B cell (primary cell): ENCODE measurements at regions not wholly inside any gene's neighbourhood (a gene's known extent, or its start where the extent isn't known, plus 50 kb on each side); places are given as distances from the start of the nearest gene placed in this dataset.
A peak's percentile ranks its signal among the peaks of the same experiment; 100 is the strongest.

Experiments
- ATAC-seq: fragments of 200-7000 bp; cut with Tn5 transposase; one replicate; pipeline ENCODE4 v1.10.0; 2021; ENCODE audit warnings: low read depth, mild to moderate bottlenecking, moderate number of reproducible peaks, moderate library complexity
- CTCF ChIA-PET: fragments of 350-600 bp; sonication (Branson Sonifier 250); formaldehyde crosslinking; loops from one replicate; lab custom pipeline; 2021; ENCODE audit warnings: antibody characterized with exemption, inconsistent platforms; lab: Charles Lee
- POLR2A ChIA-PET: fragments of 350-600 bp; sonication (Branson Sonifier 250); formaldehyde crosslinking; loops from one replicate; lab custom pipeline; 2021; ENCODE audit warnings: antibody characterized with exemption; lab: Charles Lee
- DNase-seq: peaks from one replicate; pipeline ENCODE4 v3.0.0; 2013
- H2AFZ ChIP-seq: 2 replicates; pipeline ENCODE4 v1.6.1; 2012; ENCODE audit warnings: mild to moderate bottlenecking, low read depth, low read length; ENCODE audit not compliant: insufficient read depth, poor library complexity, severe bottlenecking
- H3K27ac ChIP-seq, 2 donors: 1 replicate in 1 of 2; 2 replicates in 1 of 2; pipeline ENCODE4 v1.5.1; 2012 to 2013; ENCODE audit warnings: low read length in 2 of 2, mild to moderate bottlenecking in 2 of 2, moderate library complexity in 1 of 2
- H3K27me3 ChIP-seq, 4 experiments: fragments of 200-600 bp in 1 of 4; sonication (generic) in 1 of 4; replicated peaks in 1 of 4; 1 replicate in 2 of 4; 2 replicates in 2 of 4; pipeline versions ENCODE4 v1.6.1 to v1.7.0; 2013 to 2016; ENCODE audit warnings: low read length in 3 of 4, mild to moderate bottlenecking in 2 of 4, mixed read lengths in 1 of 4, moderate library complexity in 1 of 4; ENCODE audit not compliant: insufficient read depth in 4 of 4, control insufficient read depth in 3 of 4; ENCODE audit errors: control extremely low read depth in 1 of 4
- H3K36me3 ChIP-seq, 2 experiments: replicated peaks in 1 of 2; 1 replicate in 1 of 2; 2 replicates in 1 of 2; pipeline versions ENCODE4 v1.6.1 to v1.7.1; 2013; ENCODE audit warnings: low read length in 1 of 2; ENCODE audit not compliant: insufficient read depth in 2 of 2, control insufficient read depth in 1 of 2; ENCODE audit errors: control extremely low read depth in 1 of 2, extremely low read depth in 1 of 2
- H3K4me1 ChIP-seq, 2 donors: fragments of 200-600 bp in 1 of 2; sonication (generic) in 1 of 2; 1 replicate in 1 of 2; 2 replicates in 1 of 2; pipeline versions ENCODE4 v1.5.1 to v1.6.1; 2013 to 2017; ENCODE audit warnings: low read length in 2 of 2; ENCODE audit not compliant: control insufficient read depth in 2 of 2, insufficient read depth in 2 of 2
- H3K4me2 ChIP-seq: replicated peaks from 2 replicates; pipeline ENCODE3; 2012; ENCODE audit warnings: mild to moderate bottlenecking, low read depth, low read length; ENCODE audit not compliant: poor library complexity, severe bottlenecking
- H3K4me3 ChIP-seq, 5 experiments: fragments of 200-600 bp in 1 of 5; sonication (generic) in 1 of 5; 1 replicate in 3 of 5; 2 replicates in 2 of 5; pipeline versions ENCODE4 v1.5.1 to v1.7.0; 2011 to 2016; ENCODE audit warnings: low read length in 4 of 5, mild to moderate bottlenecking in 4 of 5, low read depth in 2 of 5, control low read depth in 1 of 5, moderate library complexity in 1 of 5; ENCODE audit not compliant: insufficient read depth in 1 of 5; ENCODE audit errors: control extremely low read depth in 1 of 5, extremely low read depth in 1 of 5
- H3K79me2 ChIP-seq: fragments of 200-600 bp; sonication (generic); one replicate; pipeline ENCODE4 v1.6.0; 2016; ENCODE audit warnings: low read length; ENCODE audit not compliant: control insufficient read depth, insufficient read depth
- H3K9ac ChIP-seq: fragments of 200-600 bp; sonication (generic); 2 replicates; pipeline ENCODE4 v1.6.1; 2017; ENCODE audit warnings: mild to moderate bottlenecking, low read length, moderate library complexity
- H3K9me3 ChIP-seq, 3 donors: one replicate each; pipeline versions ENCODE4 v1.6.1 to v1.7.1; 2013; ENCODE audit warnings: low read length in 2 of 3; ENCODE audit not compliant: control insufficient read depth in 2 of 3, insufficient read depth in 1 of 3; ENCODE audit errors: control extremely low read depth in 1 of 3
- H4K20me1 ChIP-seq: 2 replicates; pipeline ENCODE4 v1.6.0; 2012; ENCODE audit warnings: mild to moderate bottlenecking, low read length; ENCODE audit not compliant: insufficient read depth, control insufficient read depth, poor library complexity, severe bottlenecking
- H3K27ac Mint-ChIP-seq: one replicate; pipeline ENCODE4 v1.8.0; 2021; ENCODE audit warnings: mixed read lengths
- H3K27me3 Mint-ChIP-seq: one replicate; pipeline ENCODE4 v1.8.0; 2021; ENCODE audit warnings: mixed read lengths
- H3K4me1 Mint-ChIP-seq: one replicate; pipeline ENCODE4 v1.8.0; 2021; ENCODE audit warnings: mixed read lengths
- H3K4me3 Mint-ChIP-seq: one replicate; pipeline ENCODE4 v1.8.0; 2021; ENCODE audit warnings: mixed read lengths
- H3K9me3 Mint-ChIP-seq: one replicate; pipeline ENCODE4 v1.8.0; 2022; ENCODE audit warnings: mixed read lengths; ENCODE audit not compliant: insufficient read depth
- EZH2 ChIP-seq: IDR thresholded peaks from 2 replicates; pipeline ENCODE4 v1.6.1; 2012; ENCODE audit warnings: borderline replicate concordance, low read depth, mild to moderate bottlenecking, moderate library complexity, low read length; ENCODE audit not compliant: insufficient read depth, poor library complexity, severe bottlenecking
- WGBS: methylation state at CpG from one replicate; pipeline ENCODE4 v1.1.5; 2013; ENCODE audit warnings: missing lambda C conversion rate; ENCODE audit not compliant: insufficient coverage; 5-methylcytosine and 5-hydroxymethylcytosine counted together
- intact Hi-C: fragments of 100-400 bp; cut with micrococcal nuclease; formaldehyde crosslinking; loops from one replicate; pipeline ENCODE4 v1.10.0; 2022
- TF ChIP-seq, protein P1 (sequence below): fragments of 200-600 bp; IDR thresholded peaks from one replicate; pipeline ENCODE4 v1.8.0; 2022; ENCODE audit warnings: antibody characterized with exemption, mild to moderate bottlenecking

DNA sequence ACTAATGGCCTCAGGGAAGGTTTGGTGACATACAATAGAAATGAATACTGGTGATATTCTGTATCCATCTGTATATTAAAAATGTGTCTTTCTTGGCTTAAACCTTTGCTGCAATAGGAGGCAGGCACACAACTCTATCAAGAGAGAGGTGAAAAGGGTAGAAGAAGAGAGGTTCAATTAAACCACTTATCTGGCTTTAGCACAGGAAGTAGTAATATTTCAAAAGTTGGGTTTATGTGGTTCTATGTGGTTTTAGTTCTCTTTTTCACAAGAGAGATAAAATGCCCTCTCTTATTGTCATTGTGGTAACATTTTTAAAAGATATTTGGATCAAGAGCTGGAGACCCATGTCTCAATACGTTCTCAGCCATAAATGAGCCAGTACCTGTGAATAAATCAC lies 146.2 kb upstream of the FNDC3A start:
- Histone ChIP-seq H3K79me2 (no peaks in the 10 kb centered on the region), H3K4me2 (peak overlapping the region; percentile 17), H3K4me3 (no peak overlapping the region), H3K9me3 (peaks cover 4 to 19% (median 8%) of the 10 kb centered on the region in 3 donors), H3K4me1 (peaks cover 12 to 16% of the 10 kb centered on the region in 2 donors), H3K27me3 (peaks cover 0 to 16% (median 0%) of the 10 kb centered on the region in 4 experiments), H3K9ac (no peak overlapping the region), H2AFZ (no peak overlapping the region), H4K20me1 (no peaks in the 10 kb centered on the region), H3K36me3 (no peaks in the 10 kb centered on the region), H3K27ac (no peak overlapping the region)
- POLR2A ChIA-PET, result no interaction called here
- no peak for TF ChIP-seq EZH2
- TF ChIP-seq, protein P1, sequence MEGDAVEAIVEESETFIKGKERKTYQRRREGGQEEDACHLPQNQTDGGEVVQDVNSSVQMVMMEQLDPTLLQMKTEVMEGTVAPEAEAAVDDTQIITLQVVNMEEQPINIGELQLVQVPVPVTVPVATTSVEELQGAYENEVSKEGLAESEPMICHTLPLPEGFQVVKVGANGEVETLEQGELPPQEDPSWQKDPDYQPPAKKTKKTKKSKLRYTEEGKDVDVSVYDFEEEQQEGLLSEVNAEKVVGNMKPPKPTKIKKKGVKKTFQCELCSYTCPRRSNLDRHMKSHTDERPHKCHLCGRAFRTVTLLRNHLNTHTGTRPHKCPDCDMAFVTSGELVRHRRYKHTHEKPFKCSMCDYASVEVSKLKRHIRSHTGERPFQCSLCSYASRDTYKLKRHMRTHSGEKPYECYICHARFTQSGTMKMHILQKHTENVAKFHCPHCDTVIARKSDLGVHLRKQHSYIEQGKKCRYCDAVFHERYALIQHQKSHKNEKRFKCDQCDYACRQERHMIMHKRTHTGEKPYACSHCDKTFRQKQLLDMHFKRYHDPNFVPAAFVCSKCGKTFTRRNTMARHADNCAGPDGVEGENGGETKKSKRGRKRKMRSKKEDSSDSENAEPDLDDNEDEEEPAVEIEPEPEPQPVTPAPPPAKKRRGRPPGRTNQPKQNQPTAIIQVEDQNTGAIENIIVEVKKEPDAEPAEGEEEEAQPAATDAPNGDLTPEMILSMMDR, result no peak
- peaks cover 12% of the 10 kb centered on the region for H3K9me3 Mint-ChIP-seq
- DNase-seq (peak; percentile 4), ATAC-seq (peak; percentile 36)
- H3K4me1 Mint-ChIP-seq, result peaks cover 15% of the 10 kb centered on the region
- CTCF ChIA-PET, result no interaction called here
- H3K4me3 Mint-ChIP-seq, result peak overlapping the region; percentile 54
- no peak overlapping the region for H3K27ac Mint-ChIP-seq
- no CpG with 5 or more reads among the region's 1 CpG for WGBS
- no peaks in the 10 kb centered on the region for H3K27me3 Mint-ChIP-seq
- intact Hi-C loops, result no loop called here

DNA sequence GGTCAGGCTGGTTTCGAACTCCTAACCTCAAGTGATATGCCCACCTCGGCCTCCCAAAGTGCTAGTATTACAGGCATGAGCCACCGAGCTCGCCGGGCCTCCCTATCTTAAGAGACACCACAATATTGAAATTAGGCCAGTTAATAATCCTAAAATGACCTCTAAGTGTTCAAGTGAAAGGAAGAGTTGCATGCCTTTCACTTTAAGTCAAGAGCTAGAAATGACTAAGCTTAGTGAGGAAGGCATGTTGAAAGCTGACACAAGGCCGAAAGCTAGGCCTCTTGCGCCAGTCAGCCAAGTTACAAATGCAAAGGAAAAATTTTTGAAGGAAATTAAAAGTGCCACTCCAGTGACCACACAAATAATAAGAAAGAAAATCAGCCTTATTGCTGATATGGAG lies 144.5 kb upstream of the FNDC3A start:
- H3K9me3 Mint-ChIP-seq, result peaks cover 14% of the 10 kb centered on the region

More for the DNA sequence above, 144.5 kb upstream of the FNDC3A start:
- Histone ChIP-seq H3K4me2 (no peak overlapping the region), H3K79me2 (no peaks in the 10 kb centered on the region), H3K27me3 (peaks cover 0 to 11% (median 0%) of the 10 kb centered on the region in 4 experiments), H3K9me3 (peaks cover 5 to 17% (median 7%) of the 10 kb centered on the region in 3 donors), H3K4me1 (peaks cover 12 to 16% of the 10 kb centered on the region in 2 donors), H3K9ac (no peak overlapping the region), H3K36me3 (no peaks in the 10 kb centered on the region), H3K27ac (no peak overlapping the region), H4K20me1 (no peaks in the 10 kb centered on the region), H2AFZ (no peak overlapping the region), H3K4me3 (no peak overlapping the region)
- H3K4me3 Mint-ChIP-seq, result no peak overlapping the region
- ATAC-seq (no peak), DNase-seq (no peak)
- TF ChIP-seq, protein P1, result no peak
- no peak for TF ChIP-seq EZH2
- CTCF ChIA-PET, result no interaction called here
- POLR2A ChIA-PET, result no interaction called here
- WGBS, result 75% methylated on average over 2 of the region's 7 CpGs
- no peaks in the 10 kb centered on the region for H3K27me3 Mint-ChIP-seq
- intact Hi-C loops, result no loop called here
- peaks cover 15% of the 10 kb centered on the region for H3K4me1 Mint-ChIP-seq
- H3K27ac Mint-ChIP-seq, result no peak overlapping the region
